Ovary (tissue), 3 donors: ENCODE measurements at regions not wholly inside any gene's neighbourhood (a gene's known extent, or its start where the extent isn't known, plus 50 kb on each side); places are given as distances from the start of the nearest gene placed in this dataset.

Source experiments
- POLR2A ChIP-seq: fragments of 450-650 bp; IDR thresholded peaks from one replicate; pipeline ENCODE4 v1.6.1; 2017; ENCODE audit warnings: antibody characterized with exemption, mild to moderate bottlenecking, moderate library complexity
- TF ChIP-seq, protein P1 (sequence below), 3 donors: fragments of 450-650 bp in 2 of 3; fragments of 200-600 bp in 1 of 3; IDR thresholded peaks; one replicate each; pipeline versions ENCODE4 v1.5.1 to v1.8.0; 2016 to 2022; ENCODE audit warnings: antibody characterized with exemption in 3 of 3, mild to moderate bottlenecking in 1 of 3
- donor health status: DM: no; HTN: no; CAD: no.

DNA sequence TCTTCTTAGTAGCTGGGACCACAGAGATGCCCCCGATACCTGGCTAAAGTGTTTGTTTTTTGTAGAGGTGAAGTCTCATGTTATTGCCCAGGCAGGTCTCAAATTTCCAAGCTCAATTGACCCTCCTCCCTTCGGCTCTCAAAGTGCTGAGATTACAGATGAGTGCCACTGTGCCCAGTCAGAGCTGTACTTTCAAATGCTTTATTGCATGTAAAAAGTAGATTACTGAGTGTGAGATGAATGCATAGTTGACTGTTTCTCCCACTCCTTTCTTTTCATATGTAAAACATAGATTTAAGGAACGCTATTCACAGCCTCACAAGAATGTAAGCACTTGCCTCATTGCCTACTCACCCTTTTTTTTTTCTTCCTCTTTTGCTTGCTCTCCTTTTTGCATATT lies 984.4 kb upstream of the PABPC4L start:
- TF ChIP-seq, protein P1, sequence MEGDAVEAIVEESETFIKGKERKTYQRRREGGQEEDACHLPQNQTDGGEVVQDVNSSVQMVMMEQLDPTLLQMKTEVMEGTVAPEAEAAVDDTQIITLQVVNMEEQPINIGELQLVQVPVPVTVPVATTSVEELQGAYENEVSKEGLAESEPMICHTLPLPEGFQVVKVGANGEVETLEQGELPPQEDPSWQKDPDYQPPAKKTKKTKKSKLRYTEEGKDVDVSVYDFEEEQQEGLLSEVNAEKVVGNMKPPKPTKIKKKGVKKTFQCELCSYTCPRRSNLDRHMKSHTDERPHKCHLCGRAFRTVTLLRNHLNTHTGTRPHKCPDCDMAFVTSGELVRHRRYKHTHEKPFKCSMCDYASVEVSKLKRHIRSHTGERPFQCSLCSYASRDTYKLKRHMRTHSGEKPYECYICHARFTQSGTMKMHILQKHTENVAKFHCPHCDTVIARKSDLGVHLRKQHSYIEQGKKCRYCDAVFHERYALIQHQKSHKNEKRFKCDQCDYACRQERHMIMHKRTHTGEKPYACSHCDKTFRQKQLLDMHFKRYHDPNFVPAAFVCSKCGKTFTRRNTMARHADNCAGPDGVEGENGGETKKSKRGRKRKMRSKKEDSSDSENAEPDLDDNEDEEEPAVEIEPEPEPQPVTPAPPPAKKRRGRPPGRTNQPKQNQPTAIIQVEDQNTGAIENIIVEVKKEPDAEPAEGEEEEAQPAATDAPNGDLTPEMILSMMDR (IDR thresholded peaks at IDR 0.05) = no peak
- TF ChIP-seq POLR2A = no peak
